Activated naive CD8-positive, alpha-beta T cell treated with anti-CD3 and anti-CD28 coated beads for 36 hours (primary cell): ENCODE measurements at regions not wholly inside any gene's neighbourhood (a gene's known extent, or its start where the extent isn't known, plus 50 kb on each side); places are given as distances from the start of the nearest gene placed in this dataset.
A peak's percentile ranks its signal among the peaks of the same experiment; 100 is the strongest.
"Not testable (repeated sequence)": the region's sequence is repeated elsewhere in the genome, so short reads cannot be mapped to it uniquely, and the experiment has no call there.

Experiments used
- DNase-seq: peaks from one replicate; pipeline ENCODE4 v3.0.0; 2021
- H3K27ac Mint-ChIP-seq: one replicate; pipeline ENCODE4 v1.8.0; 2022; ENCODE audit warnings: mild to moderate bottlenecking, moderate library complexity, mixed read lengths
- H3K27me3 Mint-ChIP-seq: one replicate; pipeline ENCODE4 v1.8.0; 2022; ENCODE audit warnings: mild to moderate bottlenecking, mixed read lengths
- H3K36me3 Mint-ChIP-seq: one replicate; pipeline ENCODE4 v1.8.0; 2021; ENCODE audit warnings: mild to moderate bottlenecking, mixed read lengths
- H3K4me1 Mint-ChIP-seq: one replicate; pipeline ENCODE4 v1.8.0; 2021; ENCODE audit warnings: mixed read lengths
- H3K4me3 Mint-ChIP-seq: one replicate; pipeline ENCODE4 v1.8.0; 2022; ENCODE audit warnings: mild to moderate bottlenecking, moderate library complexity, mixed read lengths
- H3K9me3 Mint-ChIP-seq: one replicate; pipeline ENCODE4 v1.8.0; 2022; ENCODE audit warnings: mixed read lengths

DNA sequence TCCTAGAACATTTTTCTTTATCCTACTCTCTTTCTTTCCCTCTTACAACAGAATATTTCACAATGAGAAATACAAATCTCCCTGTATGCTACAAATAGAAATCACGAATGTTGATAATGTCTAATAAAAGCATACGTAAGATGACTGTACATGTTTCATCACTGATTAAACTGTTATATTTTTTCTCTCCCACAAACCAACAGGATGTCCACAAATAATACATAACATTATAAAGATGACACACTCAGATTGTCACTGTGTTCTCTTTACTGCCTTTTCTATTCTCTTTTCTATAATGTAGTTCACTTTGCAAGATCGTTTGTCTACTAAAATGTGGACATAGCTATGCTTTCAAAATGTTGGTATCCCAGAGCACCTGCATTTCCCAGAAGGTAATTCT lies 90.7 kb upstream of the PARP8 start:
- H3K36me3 Mint-ChIP-seq: peaks cover 6% of the 10 kb centered on the region
- no peaks in the 10 kb centered on the region for H3K27me3 Mint-ChIP-seq
- DNase-seq: no peak
- H3K9me3 Mint-ChIP-seq: peaks cover 6% of the 10 kb centered on the region
- H3K4me3 Mint-ChIP-seq: no peak overlapping the region
- no peak overlapping the region for H3K27ac Mint-ChIP-seq
- H3K4me1 Mint-ChIP-seq: peaks cover 15% of the 10 kb centered on the region

- H3K27ac Mint-ChIP-seq: no peak overlapping the region
- DNase-seq: no peak
- H3K9me3 Mint-ChIP-seq: peaks cover 7% of the 10 kb centered on the region
- peaks cover 6% of the 10 kb centered on the region for H3K36me3 Mint-ChIP-seq
- no peaks in the 10 kb centered on the region for H3K27me3 Mint-ChIP-seq
- peaks cover 15% of the 10 kb centered on the region for H3K4me1 Mint-ChIP-seq
- H3K4me3 Mint-ChIP-seq: no peak overlapping the region
These were observed 90.2 kb upstream of the PARP8 start for GRCh38 chr5:50576265-50576664.

- H3K27ac Mint-ChIP-seq: no peak overlapping the region
- H3K4me3 Mint-ChIP-seq: no peak overlapping the region
- H3K36me3 Mint-ChIP-seq: peaks cover 6% of the 10 kb centered on the region
- H3K9me3 Mint-ChIP-seq: peaks cover 7% of the 10 kb centered on the region
- H3K4me1 Mint-ChIP-seq: peaks cover 15% of the 10 kb centered on the region
- no peak for DNase-seq
- no peaks in the 10 kb centered on the region for H3K27me3 Mint-ChIP-seq
These were observed 89.7 kb upstream of the PARP8 start for GRCh38 chr5:50576686-50577256.

DNA sequence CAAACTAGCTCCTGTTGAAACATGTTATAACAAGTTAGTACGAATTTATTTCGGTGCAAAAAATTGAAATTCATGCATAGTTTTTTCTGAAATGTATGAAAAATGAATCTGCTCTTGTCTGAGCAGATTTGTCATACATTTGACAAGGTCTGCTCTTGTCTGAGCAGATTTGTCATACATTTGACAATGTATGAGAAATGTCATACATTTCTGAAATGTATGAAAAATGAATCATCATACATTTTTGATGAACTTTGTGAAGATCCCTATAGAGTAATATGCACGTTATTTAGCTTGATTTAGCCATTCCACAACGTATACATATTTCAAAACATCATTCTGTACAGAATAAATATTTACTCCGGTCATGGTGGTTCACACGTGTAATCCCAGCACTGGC lies 85.9 kb upstream of the PARP8 start:
- no peak for DNase-seq
- peaks cover 13% of the 10 kb centered on the region for H3K4me1 Mint-ChIP-seq
- no peaks in the 10 kb centered on the region for H3K27me3 Mint-ChIP-seq
- H3K9me3 Mint-ChIP-seq: peaks cover 7% of the 10 kb centered on the region
- no peak overlapping the region for H3K4me3 Mint-ChIP-seq
- peaks cover 6% of the 10 kb centered on the region for H3K36me3 Mint-ChIP-seq
- H3K27ac Mint-ChIP-seq: no peak overlapping the region

- not testable (repeated sequence) for H3K9me3 Mint-ChIP-seq, H3K36me3 Mint-ChIP-seq, DNase-seq, H3K27ac Mint-ChIP-seq, H3K4me3 Mint-ChIP-seq, H3K27me3 Mint-ChIP-seq, H3K4me1 Mint-ChIP-seq
These were observed 84.6 kb upstream of the PARP8 start for GRCh38 chr5:50581845-50582244.

DNA sequence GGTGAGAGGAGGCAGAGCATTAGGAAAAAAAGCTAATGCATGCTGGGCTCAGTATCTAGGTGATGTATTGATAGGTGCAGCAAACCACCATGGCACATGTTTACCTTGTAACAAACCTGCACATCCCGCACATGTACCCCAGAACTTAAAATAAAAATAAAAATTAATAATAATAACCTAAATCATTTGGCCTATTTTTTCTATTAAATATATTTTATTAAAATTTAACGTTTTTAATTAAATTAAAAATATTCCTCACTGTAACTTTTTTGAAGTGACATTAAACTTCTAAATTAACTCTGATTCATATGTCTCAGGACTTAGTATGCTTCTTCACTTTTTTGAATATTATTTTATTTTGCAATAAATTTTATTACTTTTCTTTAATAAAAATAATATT lies 83.7 kb upstream of the PARP8 start:
- Mint-ChIP-seq H3K27ac (no peak overlapping the region), H3K27me3 (no peaks in the 10 kb centered on the region), H3K4me1 (peaks cover 2% of the 10 kb centered on the region), H3K4me3 (no peak overlapping the region), H3K9me3 (peaks cover 7% of the 10 kb centered on the region), H3K36me3 (peaks cover 4% of the 10 kb centered on the region)
- DNase-seq: no peak

- Mint-ChIP-seq H3K27me3 (no peaks in the 10 kb centered on the region), H3K27ac (no peak overlapping the region), H3K36me3 (peaks cover 4% of the 10 kb centered on the region), H3K9me3 (peaks cover 4% of the 10 kb centered on the region), H3K4me3 (no peak overlapping the region), H3K4me1 (no peaks in the 10 kb centered on the region)
- no peak for DNase-seq
These were observed 82.8 kb upstream of the PARP8 start for GRCh38 chr5:50583621-50584020.

GRCh38 chr5:50588471-50588870 lies 78.0 kb upstream of the PARP8 start:
- DNase-seq, H3K4me3 Mint-ChIP-seq, H3K9me3 Mint-ChIP-seq, H3K27me3 Mint-ChIP-seq, H3K27ac Mint-ChIP-seq, H3K36me3 Mint-ChIP-seq: not testable (repeated sequence)
- H3K4me1 Mint-ChIP-seq: peaks cover 33% of the 10 kb centered on the region

DNA sequence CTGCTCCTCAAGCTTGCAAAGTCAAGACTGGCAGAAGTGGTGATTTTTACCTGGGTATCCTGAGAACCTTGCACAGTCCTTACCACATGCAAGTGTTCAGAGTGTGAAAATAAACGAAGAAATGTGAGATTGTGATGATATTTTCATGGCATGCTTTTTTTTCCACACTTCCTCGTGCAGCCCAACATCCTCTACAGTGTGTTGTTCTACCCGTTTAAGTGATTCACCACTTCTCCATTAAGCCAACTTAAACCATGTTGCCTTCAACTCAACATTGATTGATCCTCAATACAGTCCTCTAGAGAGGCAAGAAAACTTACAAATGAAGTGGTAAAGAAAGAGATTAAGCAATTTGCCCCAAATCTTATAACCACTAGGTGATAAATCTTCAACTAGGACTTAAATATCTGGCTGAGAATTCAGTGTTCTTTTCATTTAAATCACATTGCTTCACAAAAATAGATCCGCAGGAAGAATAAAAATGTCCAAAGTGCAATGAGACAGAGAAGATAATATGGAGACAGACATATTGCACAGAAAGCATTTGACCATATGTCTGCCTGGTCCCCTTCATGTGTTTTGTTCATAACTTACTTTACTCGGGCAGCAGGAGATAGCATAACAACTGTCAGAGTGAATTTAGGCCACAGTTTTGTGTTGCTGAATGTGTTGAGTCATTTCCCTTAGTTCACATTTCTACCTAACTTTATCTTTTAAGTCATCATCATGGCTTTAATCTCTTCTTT lies 75.8 kb upstream of the PARP8 start:
- H3K4me3 Mint-ChIP-seq: not testable (repeated sequence)

DNA sequence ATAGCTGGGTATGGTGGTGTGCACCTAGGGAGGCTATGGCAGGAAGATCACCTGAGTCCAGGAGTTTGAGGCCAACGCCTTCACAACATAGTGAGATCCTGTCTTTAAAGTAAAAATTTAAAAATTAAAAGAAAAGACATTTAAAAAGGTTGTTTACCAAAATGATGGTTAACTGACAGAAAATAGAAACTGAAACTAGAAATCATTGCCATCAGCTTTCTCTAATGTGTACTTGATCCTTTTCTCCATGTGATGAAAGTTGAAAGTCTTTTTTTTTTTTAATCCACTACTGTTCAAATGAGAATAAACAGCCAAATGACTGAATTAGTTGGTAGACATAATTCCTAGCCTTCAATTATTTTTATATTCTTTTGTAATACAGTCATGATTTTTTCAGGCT lies 75.1 kb upstream of the PARP8 start:
- not testable (repeated sequence) for H3K4me3 Mint-ChIP-seq, DNase-seq, H3K9me3 Mint-ChIP-seq, H3K27me3 Mint-ChIP-seq
- Mint-ChIP-seq H3K27ac (peak overlapping the region; percentile 55), H3K36me3 (peaks cover 10% of the 10 kb centered on the region), H3K4me1 (peaks cover 46% of the 10 kb centered on the region)

More for the DNA sequence above, 75.8 kb upstream of the PARP8 start:
- not testable (repeated sequence) for DNase-seq, H3K9me3 Mint-ChIP-seq, H3K27me3 Mint-ChIP-seq
- Mint-ChIP-seq H3K27ac (peak overlapping the region; percentile 55), H3K36me3 (peaks cover 10% of the 10 kb centered on the region), H3K4me1 (peaks cover 45% of the 10 kb centered on the region)

DNA sequence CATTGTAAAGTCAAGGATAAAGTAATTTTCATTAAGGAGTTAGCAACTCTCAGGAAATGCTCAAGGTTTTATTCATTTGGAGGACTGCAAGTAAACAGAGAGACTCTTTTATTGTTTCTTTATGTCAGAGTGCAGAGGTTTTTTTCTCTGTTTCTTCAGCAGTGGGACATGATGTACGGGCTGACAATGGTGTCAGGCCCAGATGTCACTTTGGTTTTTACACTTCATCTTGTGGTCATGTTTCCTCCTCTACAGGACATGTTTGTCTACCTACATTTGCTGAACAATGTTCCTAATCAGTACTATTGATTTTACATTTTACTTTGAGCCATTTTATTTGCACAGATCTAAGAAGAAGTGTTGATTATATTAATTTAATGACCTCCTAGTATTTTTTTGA lies 72.8 kb upstream of the PARP8 start:
- Mint-ChIP-seq H3K27me3 (no peaks in the 10 kb centered on the region), H3K27ac (peak overlapping the region; percentile 59), H3K4me3 (no peak overlapping the region), H3K36me3 (peaks cover 10% of the 10 kb centered on the region), H3K9me3 (peaks cover 10% of the 10 kb centered on the region), H3K4me1 (peaks cover 46% of the 10 kb centered on the region)
- DNase-seq: no peak

- Mint-ChIP-seq H3K9me3 (peaks cover 16% of the 10 kb centered on the region), H3K4me3 (no peak overlapping the region), H3K27me3 (no peaks in the 10 kb centered on the region), H3K4me1 (peaks cover 39% of the 10 kb centered on the region), H3K27ac (no peak overlapping the region), H3K36me3 (peaks cover 13% of the 10 kb centered on the region)
- DNase-seq: no peak
These were observed 71.2 kb upstream of the PARP8 start for GRCh38 chr5:50595199-50595598.

DNA sequence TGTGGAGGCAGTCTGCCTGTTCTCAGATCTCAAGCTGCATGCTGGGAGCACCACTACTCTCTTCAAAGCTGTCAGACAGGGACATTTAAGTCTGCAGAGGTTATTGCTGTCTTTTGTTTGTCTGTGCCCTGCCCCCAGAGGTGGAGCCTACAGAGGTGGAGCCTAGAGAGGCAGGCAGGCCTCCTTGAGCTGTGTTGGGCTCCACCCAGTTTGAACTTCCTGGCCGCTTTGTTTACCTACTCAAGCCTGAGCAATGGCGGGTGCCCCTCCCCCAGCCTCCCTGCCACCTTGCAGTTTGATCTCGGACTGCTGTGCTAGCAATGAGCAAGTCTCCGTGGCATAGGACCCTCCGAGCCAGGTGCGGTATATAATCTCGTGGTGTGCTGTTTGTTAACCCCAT lies 64.9 kb upstream of the PARP8 start:
- H3K36me3 Mint-ChIP-seq, DNase-seq, H3K4me3 Mint-ChIP-seq, H3K27ac Mint-ChIP-seq, H3K27me3 Mint-ChIP-seq, H3K4me1 Mint-ChIP-seq: not testable (repeated sequence)
- peaks cover 23% of the 10 kb centered on the region for H3K9me3 Mint-ChIP-seq

GRCh38 chr5:50606179-50606578 lies 60.3 kb upstream of the PARP8 start:
- H3K4me1 Mint-ChIP-seq: peaks cover 9% of the 10 kb centered on the region
- H3K36me3 Mint-ChIP-seq: no peaks in the 10 kb centered on the region
- H3K27me3 Mint-ChIP-seq: no peaks in the 10 kb centered on the region
- no peak overlapping the region for H3K27ac Mint-ChIP-seq
- H3K4me3 Mint-ChIP-seq: no peak overlapping the region
- DNase-seq: no peak
- H3K9me3 Mint-ChIP-seq: no peaks in the 10 kb centered on the region

DNA sequence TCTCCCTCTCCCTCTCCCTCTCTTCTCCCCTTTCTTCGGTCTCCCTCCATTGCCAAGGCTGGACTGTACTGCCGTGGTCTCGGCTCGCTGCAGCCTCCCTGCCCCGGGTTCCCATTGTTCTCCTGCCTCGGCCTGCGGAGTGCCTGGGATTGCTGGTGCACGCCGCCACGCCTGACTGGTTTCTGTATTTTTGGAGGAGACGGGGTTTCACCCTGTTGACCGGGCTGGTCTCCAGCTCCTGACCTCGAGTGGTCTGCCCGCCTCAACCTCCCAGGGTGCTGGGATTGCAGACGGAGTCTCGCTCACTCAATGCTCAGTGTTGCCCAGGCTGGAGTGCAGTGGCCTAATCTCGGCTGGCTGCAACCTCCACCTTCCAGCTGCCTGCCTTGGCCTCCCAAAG lies 59.0 kb upstream of the PARP8 start:
- H3K36me3 Mint-ChIP-seq, H3K27me3 Mint-ChIP-seq, H3K27ac Mint-ChIP-seq, H3K9me3 Mint-ChIP-seq, H3K4me3 Mint-ChIP-seq, DNase-seq: not testable (repeated sequence)
- peaks cover 13% of the 10 kb centered on the region for H3K4me1 Mint-ChIP-seq
